Muscle layer of colon (tissue), 2 donors: ENCODE measurements at regions not wholly inside any gene's neighbourhood (a gene's known extent, or its start where the extent isn't known, plus 50 kb on each side); places are given as distances from the start of the nearest gene placed in this dataset.

Experiments used
- H3K27ac ChIP-seq: one replicate; pipeline ENCODE4 v1.7.0; 2013; ENCODE audit warnings: low read depth, mild to moderate bottlenecking, low read length, moderate library complexity
- H3K27me3 ChIP-seq, 2 donors: one replicate each; pipeline ENCODE4 v1.7.0; 2013; ENCODE audit warnings: low read length in 2 of 2, mild to moderate bottlenecking in 2 of 2; ENCODE audit not compliant: insufficient read depth in 2 of 2, control insufficient read depth in 1 of 2
- H3K36me3 ChIP-seq: one replicate; pipeline ENCODE4 v1.7.0; 2013; ENCODE audit warnings: mild to moderate bottlenecking, low read length; ENCODE audit not compliant: insufficient read depth
- H3K4me1 ChIP-seq: one replicate; pipeline ENCODE4 v1.7.0; 2013; ENCODE audit warnings: mild to moderate bottlenecking, low read length; ENCODE audit not compliant: insufficient read depth
- H3K4me3 ChIP-seq, 2 donors: one replicate each; pipeline ENCODE4 v1.7.0; 2013; ENCODE audit warnings: low read length in 2 of 2, low read depth in 1 of 2, mild to moderate bottlenecking in 1 of 2, moderate library complexity in 1 of 2
- H3K9ac ChIP-seq: one replicate; pipeline ENCODE4 v1.7.0; 2013; ENCODE audit warnings: low read length
- H3K9me3 ChIP-seq: one replicate; pipeline ENCODE4 v1.7.0; 2013; ENCODE audit warnings: mild to moderate bottlenecking, low read length
- donor health status: abdominal sarcoma.
- donor health status: Adenocarcinoma of cecum.

GRCh38 chr13:72132075-72132474 is 265.1 kb upstream of the DACH1 start:
- H3K9me3 ChIP-seq: no peaks in the 10 kb centered on the region
- no peak overlapping the region for H3K9ac ChIP-seq
- H3K4me1 ChIP-seq: no peaks in the 10 kb centered on the region
- no peak overlapping the region for H3K27ac ChIP-seq
- H3K27me3 ChIP-seq: no peaks in the 10 kb centered on the region
- no peaks in the 10 kb centered on the region for H3K36me3 ChIP-seq
- no peak overlapping the region for H3K4me3 ChIP-seq

GRCh38 chr13:72129117-72129516 is 262.1 kb upstream of the DACH1 start:
- Histone ChIP-seq H3K36me3 (no peaks in the 10 kb centered on the region), H3K9ac (no peak overlapping the region), H3K27ac (no peak overlapping the region), H3K4me1 (no peaks in the 10 kb centered on the region), H3K27me3 (no peaks in the 10 kb centered on the region), H3K9me3 (no peaks in the 10 kb centered on the region), H3K4me3 (no peak overlapping the region)

- Histone ChIP-seq H3K4me3 (no peak overlapping the region), H3K9ac (no peak overlapping the region), H3K27me3 (no peaks in the 10 kb centered on the region), H3K36me3 (no peaks in the 10 kb centered on the region), H3K4me1 (no peaks in the 10 kb centered on the region), H3K27ac (no peak overlapping the region), H3K9me3 (no peaks in the 10 kb centered on the region)
Measured at GRCh38 chr13:72127031-72127430, 260.0 kb upstream of the DACH1 start.

GRCh38 chr13:72126424-72126823 is 259.4 kb upstream of the DACH1 start:
- Histone ChIP-seq H3K9me3 (no peaks in the 10 kb centered on the region), H3K4me3 (no peak overlapping the region), H3K4me1 (no peaks in the 10 kb centered on the region), H3K36me3 (no peaks in the 10 kb centered on the region), H3K27me3 (no peaks in the 10 kb centered on the region), H3K27ac (no peak overlapping the region), H3K9ac (no peak overlapping the region)

- no peaks in the 10 kb centered on the region for H3K9me3 ChIP-seq
- no peaks in the 10 kb centered on the region for H3K4me1 ChIP-seq
- no peaks in the 10 kb centered on the region for H3K27me3 ChIP-seq
- no peaks in the 10 kb centered on the region for H3K36me3 ChIP-seq
- no peak overlapping the region for H3K27ac ChIP-seq
- no peak overlapping the region for H3K4me3 ChIP-seq
- H3K9ac ChIP-seq: no peak overlapping the region
Measured at GRCh38 chr13:72125561-72125960, 258.6 kb upstream of the DACH1 start.

- H3K27ac ChIP-seq: no peak overlapping the region
- no peak overlapping the region for H3K4me3 ChIP-seq
- no peak overlapping the region for H3K9ac ChIP-seq
- H3K36me3 ChIP-seq: no peaks in the 10 kb centered on the region
- H3K4me1 ChIP-seq: no peaks in the 10 kb centered on the region
- no peaks in the 10 kb centered on the region for H3K27me3 ChIP-seq
- no peaks in the 10 kb centered on the region for H3K9me3 ChIP-seq
Measured at GRCh38 chr13:72122661-72123255, 255.8 kb upstream of the DACH1 start.

GRCh38 chr13:72121466-72121865 is 254.5 kb upstream of the DACH1 start:
- H3K4me1 ChIP-seq: no peaks in the 10 kb centered on the region

GRCh38 chr13:72120632-72121031 is 253.6 kb upstream of the DACH1 start:
- Histone ChIP-seq H3K27me3 (no peaks in the 10 kb centered on the region), H3K9ac (no peak overlapping the region), H3K36me3 (no peaks in the 10 kb centered on the region), H3K4me3 (no peak overlapping the region), H3K4me1 (no peaks in the 10 kb centered on the region), H3K9me3 (no peaks in the 10 kb centered on the region), H3K27ac (no peak overlapping the region)

More at GRCh38 chr13:72121466-72121865, 254.5 kb upstream of the DACH1 start:
- Histone ChIP-seq H3K9ac (no peak overlapping the region), H3K36me3 (no peaks in the 10 kb centered on the region), H3K9me3 (no peaks in the 10 kb centered on the region), H3K4me3 (no peak overlapping the region), H3K27me3 (no peaks in the 10 kb centered on the region), H3K27ac (no peak overlapping the region)

- H3K4me3 ChIP-seq: no peak overlapping the region
- no peak overlapping the region for H3K27ac ChIP-seq
- H3K36me3 ChIP-seq: no peaks in the 10 kb centered on the region
- no peaks in the 10 kb centered on the region for H3K27me3 ChIP-seq
- no peak overlapping the region for H3K9ac ChIP-seq
- H3K4me1 ChIP-seq: no peaks in the 10 kb centered on the region
- H3K9me3 ChIP-seq: no peaks in the 10 kb centered on the region
Measured at GRCh38 chr13:72113931-72114330, 246.9 kb upstream of the DACH1 start.

- H3K9ac ChIP-seq: no peak overlapping the region
- H3K4me3 ChIP-seq: no peak overlapping the region
- no peaks in the 10 kb centered on the region for H3K36me3 ChIP-seq
- H3K4me1 ChIP-seq: no peaks in the 10 kb centered on the region
- no peaks in the 10 kb centered on the region for H3K27me3 ChIP-seq
- H3K27ac ChIP-seq: no peak overlapping the region
- no peaks in the 10 kb centered on the region for H3K9me3 ChIP-seq
Measured at GRCh38 chr13:72113076-72113475, 246.1 kb upstream of the DACH1 start.

GRCh38 chr13:72112216-72112615 is 245.2 kb upstream of the DACH1 start:
- Histone ChIP-seq H3K27me3 (no peaks in the 10 kb centered on the region), H3K4me3 (no peak overlapping the region), H3K9me3 (no peaks in the 10 kb centered on the region), H3K9ac (no peak overlapping the region), H3K27ac (no peak overlapping the region), H3K36me3 (no peaks in the 10 kb centered on the region), H3K4me1 (no peaks in the 10 kb centered on the region)

GRCh38 chr13:72109863-72110262 is 242.9 kb upstream of the DACH1 start:
- Histone ChIP-seq H3K36me3 (no peaks in the 10 kb centered on the region), H3K27ac (no peak overlapping the region), H3K4me1 (no peaks in the 10 kb centered on the region), H3K27me3 (no peaks in the 10 kb centered on the region), H3K4me3 (no peak overlapping the region), H3K9ac (no peak overlapping the region), H3K9me3 (no peaks in the 10 kb centered on the region)
